Caco-2 (cell line): ENCODE measurements at regions not wholly inside any gene's neighbourhood (a gene's known extent, or its start where the extent isn't known, plus 50 kb on each side); places are given as distances from the start of the nearest gene placed in this dataset.

Experiments
- BruUV-seq: library from RNA; stranded (reverse); fragments of 400-500 nt; replicated peaks from 2 replicates; lab custom pipeline; 2021; lab: Mats Ljungman, UMichigan
- CTCF ChIA-PET: fragments of 300-600 bp; sonication (Branson Sonifier 250); formaldehyde crosslinking; loops from one replicate; lab custom pipeline; 2022; ENCODE audit warnings: antibody characterized with exemption; lab: Charles Lee
- POLR2A ChIA-PET: fragments of 300-600 bp; sonication (Branson Sonifier 250); formaldehyde crosslinking; loops from one replicate; lab custom pipeline; 2022; ENCODE audit warnings: antibody characterized with exemption; lab: Charles Lee
- DNase-seq, 2 experiments: peaks; one replicate each; pipeline versions ENCODE4 v3.0.0 to v3.0.0-alpha.2; 2020 to 2022
- H3K27me3 ChIP-seq: replicated peaks from 2 replicates; pipeline ENCODE4 v1.6.0; 2011; ENCODE audit warnings: low read length; ENCODE audit not compliant: control insufficient read depth, insufficient read depth
- H3K36me3 ChIP-seq: 2 replicates; pipeline ENCODE4 v1.5.1; 2011; ENCODE audit warnings: low read length; ENCODE audit not compliant: control insufficient read depth, insufficient read depth
- H3K4me1 ChIP-seq: fragments of 250-450 bp; sonication (Bioruptor Pico); 2 replicates; pipeline ENCODE4 v1.5.1; 2020; ENCODE audit warnings: mild to moderate bottlenecking
- H3K4me3 ChIP-seq: 2 replicates; pipeline ENCODE4 v1.5.1; 2011; ENCODE audit warnings: low read depth, mild to moderate bottlenecking, control low read depth, low read length
- H3K9me3 ChIP-seq: fragments of 250-450 bp; sonication (Bioruptor Pico); 2 replicates; pipeline ENCODE4 v1.5.1; 2020; ENCODE audit warnings: mild to moderate bottlenecking, moderate library complexity
- H3K27ac Mint-ChIP-seq: one replicate; pipeline ENCODE4 v1.8.0; 2022; ENCODE audit warnings: mixed read lengths; ENCODE audit not compliant: unreplicated experiment
- H3K27me3 Mint-ChIP-seq: one replicate; pipeline ENCODE4 v1.8.0; 2022; ENCODE audit warnings: mixed read lengths; ENCODE audit not compliant: insufficient read depth, unreplicated experiment
- H3K36me3 Mint-ChIP-seq: one replicate; pipeline ENCODE4 v1.8.0; 2022; ENCODE audit warnings: mild to moderate bottlenecking, mixed read lengths; ENCODE audit not compliant: insufficient read depth, unreplicated experiment
- H3K4me1 Mint-ChIP-seq: one replicate; pipeline ENCODE4 v1.8.0; 2022; ENCODE audit warnings: low read depth, mixed read lengths; ENCODE audit not compliant: unreplicated experiment
- H3K4me3 Mint-ChIP-seq: one replicate; pipeline ENCODE4 v1.8.0; 2022; ENCODE audit warnings: mild to moderate bottlenecking, moderate library complexity, mixed read lengths; ENCODE audit not compliant: unreplicated experiment
- H3K9me3 Mint-ChIP-seq: one replicate; pipeline ENCODE4 v1.8.0; 2022; ENCODE audit warnings: mixed read lengths; ENCODE audit not compliant: unreplicated experiment
- intact Hi-C: fragments of 100-400 bp; cut with micrococcal nuclease; formaldehyde crosslinking; loops from one replicate; pipeline ENCODE4 v1.10.0; 2022; ENCODE audit not compliant: unreplicated experiment
- TF ChIP-seq, protein P1 (sequence below), 2 experiments: fragments of 200-600 bp in 1 of 2; IDR thresholded peaks; 1 replicate in 1 of 2; 2 replicates in 1 of 2; pipeline versions ENCODE4 v1.5.1 to v1.8.0; 2011 to 2022; ENCODE audit warnings: antibody characterized with exemption in 1 of 2, control low read depth in 1 of 2, inconsistent platforms in 1 of 2, low read depth in 1 of 2, low read length in 1 of 2, mild to moderate bottlenecking in 1 of 2, moderate library complexity in 1 of 2; ENCODE audit not compliant: insufficient read depth in 1 of 2, severe bottlenecking in 1 of 2, unreplicated experiment in 1 of 2

DNA sequence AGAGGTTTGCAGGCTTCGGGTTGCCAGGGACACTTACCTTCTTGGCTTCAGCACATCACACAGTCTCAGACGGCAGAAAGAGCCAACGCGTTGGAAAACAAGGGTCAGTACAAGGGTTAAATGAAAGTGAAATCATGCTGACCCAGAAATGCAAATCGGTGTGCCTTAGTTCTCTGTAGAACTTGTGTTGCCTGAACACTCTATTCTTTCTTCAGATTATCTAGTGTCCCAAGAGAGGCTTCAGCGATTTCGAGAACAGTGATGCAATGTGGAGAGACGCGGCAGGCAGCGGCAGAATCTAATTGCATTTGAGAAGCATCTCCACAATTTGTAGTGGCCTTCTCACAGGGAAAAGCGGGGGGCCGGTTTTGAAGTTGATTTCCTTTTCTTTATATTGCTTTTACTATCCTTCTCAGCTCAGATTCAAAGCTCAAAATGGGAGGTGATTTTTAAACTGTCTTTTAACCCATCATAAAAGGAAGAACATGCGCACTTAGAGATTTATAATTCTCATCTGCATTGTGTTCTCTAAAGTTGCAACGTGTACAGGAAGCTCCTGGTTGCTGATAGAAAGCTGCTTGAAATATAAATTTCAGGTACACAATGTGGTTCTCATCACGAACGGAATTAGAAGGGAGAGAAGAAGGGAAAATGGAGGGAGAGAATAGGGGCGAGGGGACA, 67.8 kb upstream of the EGLN3 start:
- Mint-ChIP-seq H3K36me3 (no peaks in the 10 kb centered on the region), H3K27ac (no peak overlapping the region), H3K4me3 (no peak overlapping the region), H3K9me3 (no peaks in the 10 kb centered on the region), H3K4me1 (no peaks in the 10 kb centered on the region), H3K27me3 (no peaks in the 10 kb centered on the region)
- BruUV-seq = no TSS peak
- ChIA-PET CTCF (no interaction called here), POLR2A (no interaction called here)
- TF ChIP-seq, protein P1, sequence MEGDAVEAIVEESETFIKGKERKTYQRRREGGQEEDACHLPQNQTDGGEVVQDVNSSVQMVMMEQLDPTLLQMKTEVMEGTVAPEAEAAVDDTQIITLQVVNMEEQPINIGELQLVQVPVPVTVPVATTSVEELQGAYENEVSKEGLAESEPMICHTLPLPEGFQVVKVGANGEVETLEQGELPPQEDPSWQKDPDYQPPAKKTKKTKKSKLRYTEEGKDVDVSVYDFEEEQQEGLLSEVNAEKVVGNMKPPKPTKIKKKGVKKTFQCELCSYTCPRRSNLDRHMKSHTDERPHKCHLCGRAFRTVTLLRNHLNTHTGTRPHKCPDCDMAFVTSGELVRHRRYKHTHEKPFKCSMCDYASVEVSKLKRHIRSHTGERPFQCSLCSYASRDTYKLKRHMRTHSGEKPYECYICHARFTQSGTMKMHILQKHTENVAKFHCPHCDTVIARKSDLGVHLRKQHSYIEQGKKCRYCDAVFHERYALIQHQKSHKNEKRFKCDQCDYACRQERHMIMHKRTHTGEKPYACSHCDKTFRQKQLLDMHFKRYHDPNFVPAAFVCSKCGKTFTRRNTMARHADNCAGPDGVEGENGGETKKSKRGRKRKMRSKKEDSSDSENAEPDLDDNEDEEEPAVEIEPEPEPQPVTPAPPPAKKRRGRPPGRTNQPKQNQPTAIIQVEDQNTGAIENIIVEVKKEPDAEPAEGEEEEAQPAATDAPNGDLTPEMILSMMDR (IDR thresholded peaks at IDR 0.05; ENCODE audit: insufficient read depth in 1 of 2, low read depth in 1 of 2, low read length in 1 of 2, severe bottlenecking in 1 of 2, unreplicated experiment in 1 of 2) = no peak
- DNase-seq = no peak
- intact Hi-C loops = no loop called here
- Histone ChIP-seq H3K4me1 (no peaks in the 10 kb centered on the region), H3K4me3 (no peak overlapping the region), H3K9me3 (no peaks in the 10 kb centered on the region), H3K27me3 (no peaks in the 10 kb centered on the region), H3K36me3 (no peaks in the 10 kb centered on the region)

DNA sequence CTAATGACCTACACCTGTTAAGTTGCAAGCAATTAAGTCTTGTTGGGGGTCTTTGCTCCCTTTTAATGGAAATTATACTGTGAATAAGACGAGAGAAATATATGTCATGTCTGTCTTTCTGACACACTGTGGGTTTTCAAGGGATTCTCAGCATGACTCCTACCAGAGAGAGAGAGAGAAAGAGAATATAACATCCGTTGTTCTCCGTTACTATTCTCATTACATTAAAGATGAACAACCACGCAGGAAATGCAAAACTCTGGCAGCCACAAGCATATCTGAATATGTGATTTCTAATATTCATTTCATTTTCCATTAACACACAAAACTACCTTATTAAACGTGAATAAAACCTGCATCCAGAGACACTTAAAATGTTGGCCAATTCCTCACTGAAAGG, 67.3 kb upstream of the EGLN3 start:
- H3K27ac Mint-ChIP-seq = no peak overlapping the region
- BruUV-seq = no TSS peak
- H3K4me1 Mint-ChIP-seq = no peaks in the 10 kb centered on the region
- no peaks in the 10 kb centered on the region for H3K4me1 ChIP-seq
- POLR2A ChIA-PET = no interaction called here
- CTCF ChIA-PET = no interaction called here
- intact Hi-C loops = no loop called here
- H3K9me3 Mint-ChIP-seq = no peaks in the 10 kb centered on the region
- DNase-seq = no peak
- TF ChIP-seq, protein P1 (IDR thresholded peaks at IDR 0.05; ENCODE audit: insufficient read depth in 1 of 2, low read depth in 1 of 2, low read length in 1 of 2, severe bottlenecking in 1 of 2, unreplicated experiment in 1 of 2) = no peak
- no peak overlapping the region for H3K4me3 ChIP-seq
- no peak overlapping the region for H3K4me3 Mint-ChIP-seq
- no peaks in the 10 kb centered on the region for H3K27me3 Mint-ChIP-seq
- H3K9me3 ChIP-seq = no peaks in the 10 kb centered on the region
- no peaks in the 10 kb centered on the region for H3K27me3 ChIP-seq
- no peaks in the 10 kb centered on the region for H3K36me3 Mint-ChIP-seq
- H3K36me3 ChIP-seq = no peaks in the 10 kb centered on the region

DNA sequence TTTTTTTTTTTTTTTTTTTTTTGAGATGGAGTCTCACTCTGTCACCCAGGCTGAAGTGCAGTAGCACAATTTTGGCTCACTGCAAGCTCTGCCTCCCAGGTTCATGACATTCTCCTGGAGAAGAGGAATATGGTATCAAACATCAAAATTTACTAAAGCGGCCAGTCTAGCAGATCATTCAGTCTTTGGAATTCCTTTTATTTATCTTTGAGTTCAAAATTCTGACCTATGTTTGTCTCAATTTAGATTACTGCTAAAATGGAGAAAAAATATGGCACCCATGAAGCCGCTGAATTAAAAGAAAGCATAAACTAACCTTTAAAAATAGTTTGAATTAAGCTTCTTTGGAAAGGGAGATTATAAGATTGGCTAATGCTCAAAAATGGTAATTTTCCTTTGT, 64.5 kb upstream of the EGLN3 start:
- H3K36me3 ChIP-seq = no peaks in the 10 kb centered on the region
- Mint-ChIP-seq H3K9me3 (no peaks in the 10 kb centered on the region), H3K36me3 (no peaks in the 10 kb centered on the region), H3K27ac (no peak overlapping the region), H3K4me1 (no peaks in the 10 kb centered on the region), H3K27me3 (no peaks in the 10 kb centered on the region), H3K4me3 (no peak overlapping the region)
- no peaks in the 10 kb centered on the region for H3K27me3 ChIP-seq
- BruUV-seq = no TSS peak
- TF ChIP-seq, protein P1 (IDR thresholded peaks at IDR 0.05; ENCODE audit: insufficient read depth in 1 of 2, low read depth in 1 of 2, low read length in 1 of 2, severe bottlenecking in 1 of 2, unreplicated experiment in 1 of 2) = no peak
- CTCF ChIA-PET = no interaction called here
- no peak for DNase-seq
- intact Hi-C loops = no loop called here
- no peak overlapping the region for H3K4me3 ChIP-seq
- H3K9me3 ChIP-seq = no peaks in the 10 kb centered on the region
- no peaks in the 10 kb centered on the region for H3K4me1 ChIP-seq
- POLR2A ChIA-PET = no interaction called here
